ENCODE measurements at regions not wholly inside any gene's neighbourhood (a gene's known extent, or its start where the extent isn't known, plus 50 kb on each side); places are given as distances from the start of the nearest gene placed in this dataset.
"Not testable (repeated sequence)": the region's sequence is repeated elsewhere in the genome, so short reads cannot be mapped to it uniquely, and the experiment has no call there.

DNA sequence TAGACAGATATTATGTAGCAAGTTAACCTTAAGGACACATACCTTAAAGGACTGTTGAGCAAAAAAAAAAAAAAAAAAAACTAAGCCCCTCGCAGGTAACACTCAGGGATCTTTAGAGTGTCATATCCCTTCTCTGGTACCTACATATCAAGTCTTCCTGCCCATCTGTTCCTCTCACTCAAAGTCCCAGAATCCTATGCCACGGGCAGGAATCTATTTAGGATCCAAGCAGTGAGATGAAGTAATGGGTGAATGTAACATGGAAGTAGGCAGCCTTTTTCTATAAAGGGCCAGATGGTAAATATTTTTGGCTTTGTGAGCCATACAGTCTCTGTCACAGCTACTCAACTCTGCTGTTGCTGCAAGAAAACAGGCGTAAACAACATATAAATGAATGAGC lies 496.7 kb downstream of the STK39 start:
- Histone ChIP-seq H3K4me2 (ENCODE audit: low read depth, low read length, poor library complexity, severe bottlenecking) (no peak overlapping the region), H3K27me3 (ENCODE audit: low read length) (no peaks in the 10 kb centered on the region), H3K27ac (ENCODE audit: low read length) (no peak overlapping the region), H3K36me3 (ENCODE audit: insufficient read depth, low read length) (no peaks in the 10 kb centered on the region), H3K4me3 (ENCODE audit: low read length) (no peak overlapping the region), H3K79me2 (ENCODE audit: low read length) (no peaks in the 10 kb centered on the region), H3K4me1 (ENCODE audit: low read length) (no peaks in the 10 kb centered on the region), H3K9ac (ENCODE audit: low read length) (no peak overlapping the region), H3K9me3 (ENCODE audit: low read length) (no peaks in the 10 kb centered on the region), H2AFZ (ENCODE audit: low read length) (no peak overlapping the region), H3K9me2 (replicated peaks; ENCODE audit: insufficient read depth, low read length) (no peaks in the 10 kb centered on the region), H4K20me1 (ENCODE audit: insufficient read depth, low read depth, low read length) (no peaks in the 10 kb centered on the region)
- no peak for DNase-seq

DNA sequence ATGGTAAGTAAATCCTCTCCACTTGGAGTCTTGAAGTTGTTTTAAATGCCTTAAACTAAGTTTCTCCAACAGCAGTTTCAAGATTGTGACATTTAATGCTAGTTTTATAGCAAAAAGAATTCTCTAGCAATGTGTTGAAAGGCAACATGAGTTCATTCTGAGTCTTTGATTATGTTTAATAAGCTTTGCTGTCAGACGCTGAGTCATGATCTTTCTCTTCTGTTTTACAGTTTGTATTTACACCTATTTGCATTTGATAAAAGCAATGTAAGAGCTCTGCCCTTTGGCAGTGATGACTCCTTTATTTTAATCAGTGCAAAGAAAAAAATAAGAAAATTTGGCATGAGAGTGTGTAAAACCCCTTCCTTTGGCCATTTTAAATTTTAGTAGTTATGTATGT lies 497.7 kb downstream of the STK39 start:
- no peak overlapping the region for H3K4me2 ChIP-seq (ENCODE audit: low read depth, low read length, poor library complexity, severe bottlenecking)
- H4K20me1 ChIP-seq (ENCODE audit: insufficient read depth, low read depth, low read length) = no peaks in the 10 kb centered on the region
- no peaks in the 10 kb centered on the region for H3K27me3 ChIP-seq (ENCODE audit: low read length)
- H3K9me2 ChIP-seq (replicated peaks; ENCODE audit: insufficient read depth, low read length) = no peaks in the 10 kb centered on the region
- no peak overlapping the region for H3K9ac ChIP-seq (ENCODE audit: low read length)
- no peak overlapping the region for H2AFZ ChIP-seq (ENCODE audit: low read length)
- H3K36me3 ChIP-seq (ENCODE audit: insufficient read depth, low read length) = no peaks in the 10 kb centered on the region
- H3K4me1 ChIP-seq (ENCODE audit: low read length) = no peaks in the 10 kb centered on the region
- H3K4me3 ChIP-seq (ENCODE audit: low read length) = no peak overlapping the region
- no peaks in the 10 kb centered on the region for H3K9me3 ChIP-seq (ENCODE audit: low read length)
- H3K27ac ChIP-seq (ENCODE audit: low read length) = no peak overlapping the region
- no peak for DNase-seq
- H3K79me2 ChIP-seq (ENCODE audit: low read length) = no peaks in the 10 kb centered on the region

DNA sequence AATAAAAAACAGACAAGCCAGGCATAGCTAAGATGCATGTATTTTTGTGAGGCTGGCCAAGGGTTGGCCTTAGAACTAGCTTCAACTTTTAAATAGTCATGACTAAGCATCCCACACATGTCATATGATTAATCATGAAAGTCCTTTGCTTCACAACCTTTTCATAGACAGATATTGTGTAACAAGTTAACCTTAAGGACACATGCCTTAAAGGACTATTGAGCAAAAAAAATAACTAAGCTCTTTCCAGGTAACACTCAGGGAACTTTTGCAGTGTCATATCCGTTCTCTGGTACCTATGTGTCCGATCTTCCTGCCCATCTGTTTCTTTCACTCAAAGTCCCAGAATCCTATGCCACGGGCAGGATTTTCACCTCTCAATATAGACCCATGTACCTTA lies 498.4 kb downstream of the STK39 start:
- Histone ChIP-seq H3K27ac (ENCODE audit: low read length) (no peak overlapping the region), H3K79me2 (ENCODE audit: low read length) (no peaks in the 10 kb centered on the region), H3K36me3 (ENCODE audit: insufficient read depth, low read length) (no peaks in the 10 kb centered on the region), H3K4me2 (ENCODE audit: low read depth, low read length, poor library complexity, severe bottlenecking) (no peak overlapping the region), H3K27me3 (ENCODE audit: low read length) (no peaks in the 10 kb centered on the region), H3K9me2 (replicated peaks; ENCODE audit: insufficient read depth, low read length) (no peaks in the 10 kb centered on the region), H3K4me1 (ENCODE audit: low read length) (no peaks in the 10 kb centered on the region), H2AFZ (ENCODE audit: low read length) (no peak overlapping the region), H4K20me1 (ENCODE audit: insufficient read depth, low read depth, low read length) (no peaks in the 10 kb centered on the region), H3K9me3 (ENCODE audit: low read length) (no peaks in the 10 kb centered on the region), H3K9ac (ENCODE audit: low read length) (no peak overlapping the region), H3K4me3 (ENCODE audit: low read length) (no peak overlapping the region)
- DNase-seq = no peak

DNA sequence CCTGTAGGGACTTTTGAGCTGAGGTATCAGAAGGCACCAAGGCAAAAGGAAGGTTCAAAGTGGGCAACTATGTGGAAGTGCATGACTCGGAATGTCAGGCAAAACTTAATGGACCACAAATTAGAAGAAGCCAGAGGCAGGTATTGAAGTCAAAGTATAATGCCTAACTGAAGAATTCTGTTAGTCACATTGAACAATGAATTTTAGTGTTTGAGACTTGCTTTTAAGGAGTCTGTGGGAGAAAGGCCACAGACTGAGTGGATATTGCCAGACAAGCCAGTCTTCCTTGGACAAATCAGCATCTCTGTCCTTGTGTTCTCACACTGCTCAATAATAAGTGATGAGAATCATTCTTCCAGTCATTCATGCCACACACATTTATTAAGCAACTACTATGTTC lies 498.9 kb downstream of the STK39 start:
- H3K27me3 ChIP-seq (ENCODE audit: low read length) = no peaks in the 10 kb centered on the region
- H3K4me2 ChIP-seq (ENCODE audit: low read depth, low read length, poor library complexity, severe bottlenecking) = no peak overlapping the region
- no peaks in the 10 kb centered on the region for H3K4me1 ChIP-seq (ENCODE audit: low read length)
- H4K20me1 ChIP-seq (ENCODE audit: insufficient read depth, low read depth, low read length) = no peaks in the 10 kb centered on the region
- no peak overlapping the region for H3K9ac ChIP-seq (ENCODE audit: low read length)
- no peaks in the 10 kb centered on the region for H3K9me2 ChIP-seq (replicated peaks; ENCODE audit: insufficient read depth, low read length)
- no peaks in the 10 kb centered on the region for H3K79me2 ChIP-seq (ENCODE audit: low read length)
- H3K4me3 ChIP-seq (ENCODE audit: low read length) = no peak overlapping the region
- DNase-seq = no peak
- no peaks in the 10 kb centered on the region for H3K36me3 ChIP-seq (ENCODE audit: insufficient read depth, low read length)
- no peak overlapping the region for H3K27ac ChIP-seq (ENCODE audit: low read length)
- no peaks in the 10 kb centered on the region for H3K9me3 ChIP-seq (ENCODE audit: low read length)
- H2AFZ ChIP-seq (ENCODE audit: low read length) = no peak overlapping the region

DNA sequence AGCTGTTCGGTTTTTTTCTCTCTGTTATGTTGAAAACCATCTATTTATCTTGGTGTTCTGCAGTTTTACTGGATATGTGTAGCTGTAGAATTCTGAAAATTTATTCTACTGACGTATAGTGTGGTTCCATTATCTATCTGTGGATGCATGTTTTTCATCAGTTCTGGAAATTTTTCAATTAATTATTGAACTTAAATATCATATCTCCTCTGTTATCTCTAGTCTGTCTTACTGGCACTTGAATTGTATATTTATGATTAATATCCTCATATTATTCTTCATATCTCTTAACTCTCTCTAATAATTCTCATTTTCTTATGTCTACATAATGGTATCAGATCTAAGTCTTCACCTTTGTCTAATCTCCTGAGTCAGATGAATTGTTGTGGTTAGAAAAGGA lies 501.7 kb downstream of the STK39 start:
- H3K9me2 ChIP-seq (replicated peaks; ENCODE audit: insufficient read depth, low read length) = no peaks in the 10 kb centered on the region
- H2AFZ ChIP-seq (ENCODE audit: low read length) = no peak overlapping the region
- H3K27ac ChIP-seq (ENCODE audit: low read length) = no peak overlapping the region
- H3K9ac ChIP-seq (ENCODE audit: low read length) = no peak overlapping the region
- H3K27me3 ChIP-seq (ENCODE audit: low read length) = no peaks in the 10 kb centered on the region
- H3K4me3 ChIP-seq (ENCODE audit: low read length) = no peak overlapping the region
- H3K79me2 ChIP-seq (ENCODE audit: low read length) = no peaks in the 10 kb centered on the region
- DNase-seq = no peak
- H3K36me3 ChIP-seq (ENCODE audit: insufficient read depth, low read length) = no peaks in the 10 kb centered on the region
- no peaks in the 10 kb centered on the region for H3K4me1 ChIP-seq (ENCODE audit: low read length)
- no peaks in the 10 kb centered on the region for H3K9me3 ChIP-seq (ENCODE audit: low read length)
- no peak overlapping the region for H3K4me2 ChIP-seq (ENCODE audit: low read depth, low read length, poor library complexity, severe bottlenecking)
- H4K20me1 ChIP-seq (ENCODE audit: insufficient read depth, low read depth, low read length) = no peaks in the 10 kb centered on the region

DNA sequence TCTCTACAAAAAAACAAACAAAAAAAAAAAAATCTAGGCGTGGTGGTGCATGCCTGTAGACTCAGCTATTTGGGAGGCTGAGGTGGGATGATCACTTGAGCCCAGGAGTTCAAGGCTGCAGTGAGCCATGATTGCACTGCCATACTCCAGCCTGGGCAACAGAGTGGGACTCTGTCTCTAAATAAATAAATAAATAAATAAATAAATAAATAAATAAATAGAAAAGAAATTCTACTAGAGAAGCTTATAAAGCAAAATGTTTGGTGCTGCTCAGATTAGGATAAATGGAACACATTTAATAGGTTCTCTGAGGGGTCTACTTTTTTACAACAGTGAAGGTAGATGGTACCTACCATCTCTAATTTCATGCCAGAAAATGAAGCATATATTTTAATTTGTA lies 507.5 kb downstream of the STK39 start:
- not testable (repeated sequence) for H3K9me3 ChIP-seq (ENCODE audit: low read length); H4K20me1 ChIP-seq (ENCODE audit: insufficient read depth, low read depth, low read length); H3K79me2 ChIP-seq (ENCODE audit: low read length); H3K36me3 ChIP-seq (ENCODE audit: insufficient read depth, low read length); H3K4me2 ChIP-seq (ENCODE audit: low read depth, low read length, poor library complexity, severe bottlenecking); H3K4me1 ChIP-seq (ENCODE audit: low read length); H3K27me3 ChIP-seq (ENCODE audit: low read length); H3K9me2 ChIP-seq (replicated peaks; ENCODE audit: insufficient read depth, low read length); H3K27ac ChIP-seq (ENCODE audit: low read length); H3K4me3 ChIP-seq (ENCODE audit: low read length); H3K9ac ChIP-seq (ENCODE audit: low read length); DNase-seq; H2AFZ ChIP-seq (ENCODE audit: low read length)

DNA sequence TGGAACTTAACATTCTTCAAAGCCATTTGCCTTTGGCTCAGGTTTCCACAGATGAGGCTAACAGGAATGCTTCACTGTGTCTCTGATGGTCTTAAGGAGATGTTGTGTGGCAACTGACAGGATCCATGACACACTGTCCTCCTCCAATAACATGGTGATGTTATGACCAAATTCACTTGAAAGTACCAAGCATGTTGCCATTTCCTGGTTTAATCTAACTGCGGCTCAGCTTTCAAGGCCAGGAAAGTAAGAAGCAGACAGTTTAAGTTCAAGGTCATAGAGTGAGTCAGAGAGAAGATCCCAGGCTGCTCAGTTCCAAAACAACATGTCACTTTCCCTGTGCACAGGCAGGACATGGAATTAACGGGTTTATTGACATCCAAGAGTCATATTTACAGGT lies 513.6 kb downstream of the STK39 start:
- H3K4me2 ChIP-seq (ENCODE audit: low read depth, low read length, poor library complexity, severe bottlenecking) = no peak overlapping the region
- no peaks in the 10 kb centered on the region for H3K27me3 ChIP-seq (ENCODE audit: low read length)
- H3K9me2 ChIP-seq (replicated peaks; ENCODE audit: insufficient read depth, low read length) = no peaks in the 10 kb centered on the region
- H3K4me3 ChIP-seq (ENCODE audit: low read length) = no peak overlapping the region
- H4K20me1 ChIP-seq (ENCODE audit: insufficient read depth, low read depth, low read length) = no peaks in the 10 kb centered on the region
- no peaks in the 10 kb centered on the region for H3K9me3 ChIP-seq (ENCODE audit: low read length)
- peak; percentile 16 for DNase-seq
- no peak overlapping the region for H3K27ac ChIP-seq (ENCODE audit: low read length)
- H2AFZ ChIP-seq (ENCODE audit: low read length) = no peak overlapping the region
- H3K4me1 ChIP-seq (ENCODE audit: low read length) = no peaks in the 10 kb centered on the region
- H3K9ac ChIP-seq (ENCODE audit: low read length) = no peak overlapping the region
- H3K79me2 ChIP-seq (ENCODE audit: low read length) = no peaks in the 10 kb centered on the region
- no peaks in the 10 kb centered on the region for H3K36me3 ChIP-seq (ENCODE audit: insufficient read depth, low read length)

DNA sequence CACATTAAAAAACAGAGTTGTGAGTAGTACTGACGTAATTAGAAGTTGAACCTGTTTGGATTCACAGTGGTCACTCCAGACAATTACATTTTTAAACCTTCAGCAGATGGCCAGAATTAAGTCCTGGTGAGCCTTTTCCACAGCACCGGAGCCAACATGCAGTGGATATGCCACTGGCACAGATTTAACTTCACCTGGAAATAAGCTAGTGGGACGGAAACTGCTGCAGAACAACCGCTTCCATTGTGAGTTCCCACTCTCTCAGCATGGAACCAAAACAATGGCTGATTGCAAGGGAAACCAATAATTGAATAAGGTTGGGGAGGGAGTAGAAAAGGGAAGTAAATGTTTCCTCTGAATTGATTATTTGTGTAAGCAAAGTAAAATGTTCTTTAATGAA lies 515.1 kb downstream of the STK39 start:
- H3K9ac ChIP-seq (ENCODE audit: low read length) = no peak overlapping the region

DNA sequence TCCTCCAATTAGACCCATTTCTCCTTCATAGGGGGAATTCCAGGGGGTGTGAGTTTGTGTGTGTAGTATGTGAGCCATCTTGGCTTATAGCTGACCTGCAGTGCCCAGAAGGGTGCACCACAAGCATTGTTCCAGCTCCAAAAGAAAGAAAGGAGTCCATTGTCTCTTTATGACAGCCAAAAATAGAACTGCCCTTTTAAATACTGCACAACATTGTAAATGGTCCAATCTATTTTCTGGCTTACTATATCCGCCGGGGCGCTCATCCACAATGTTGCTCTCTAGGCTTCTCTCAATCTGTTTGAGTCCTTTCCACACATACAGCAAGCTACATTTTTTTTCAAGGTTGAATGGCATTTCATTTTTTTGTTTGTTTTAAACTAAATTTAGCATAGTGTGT lies 517.5 kb downstream of the STK39 start:
- Histone ChIP-seq H3K9me2 (replicated peaks; ENCODE audit: insufficient read depth, low read length) (no peaks in the 10 kb centered on the region), H3K36me3 (ENCODE audit: insufficient read depth, low read length) (no peaks in the 10 kb centered on the region), H3K4me3 (ENCODE audit: low read length) (no peak overlapping the region), H3K4me2 (ENCODE audit: low read depth, low read length, poor library complexity, severe bottlenecking) (no peak overlapping the region), H3K4me1 (ENCODE audit: low read length) (no peaks in the 10 kb centered on the region), H2AFZ (ENCODE audit: low read length) (no peak overlapping the region), H3K9ac (ENCODE audit: low read length) (no peak overlapping the region), H4K20me1 (ENCODE audit: insufficient read depth, low read depth, low read length) (no peaks in the 10 kb centered on the region), H3K79me2 (ENCODE audit: low read length) (no peaks in the 10 kb centered on the region), H3K9me3 (ENCODE audit: low read length) (no peaks in the 10 kb centered on the region), H3K27ac (ENCODE audit: low read length) (no peak overlapping the region), H3K27me3 (ENCODE audit: low read length) (no peaks in the 10 kb centered on the region)
- no peak for DNase-seq

More for the DNA sequence above, 515.1 kb downstream of the STK39 start:
- Histone ChIP-seq H2AFZ (ENCODE audit: low read length) (no peak overlapping the region), H3K79me2 (ENCODE audit: low read length) (no peaks in the 10 kb centered on the region), H3K9me2 (replicated peaks; ENCODE audit: insufficient read depth, low read length) (no peaks in the 10 kb centered on the region), H4K20me1 (ENCODE audit: insufficient read depth, low read depth, low read length) (no peaks in the 10 kb centered on the region), H3K4me3 (ENCODE audit: low read length) (no peak overlapping the region), H3K4me1 (ENCODE audit: low read length) (no peaks in the 10 kb centered on the region), H3K27ac (ENCODE audit: low read length) (no peak overlapping the region), H3K4me2 (ENCODE audit: low read depth, low read length, poor library complexity, severe bottlenecking) (no peak overlapping the region), H3K36me3 (ENCODE audit: insufficient read depth, low read length) (no peaks in the 10 kb centered on the region), H3K9me3 (ENCODE audit: low read length) (no peaks in the 10 kb centered on the region), H3K27me3 (ENCODE audit: low read length) (no peaks in the 10 kb centered on the region)
- no peak for DNase-seq

Data from Karpas-422 (cell line).